Endothelial cell of umbilical vein (primary cell): ENCODE measurements at regions not wholly inside any gene's neighbourhood (a gene's known extent, or its start where the extent isn't known, plus 50 kb on each side); places are given as distances from the start of the nearest gene placed in this dataset.

Experiments used
- BruUV-seq: library from RNA; stranded (reverse); fragments of 400-500 nt; replicated peaks from 2 replicates; lab custom pipeline; 2021; lab: Mats Ljungman, UMichigan
- CTCF ChIA-PET: fragments of 300-600, 350-600 bp; sonication (Branson Sonifier 250); formaldehyde crosslinking; loops from one replicate; lab custom pipeline; 2021; ENCODE audit warnings: antibody characterized with exemption, inconsistent platforms; lab: Charles Lee
- POLR2A ChIA-PET: fragments of 300-600, 350-600 bp; sonication (Branson Sonifier 250); formaldehyde crosslinking; loops from one replicate; lab custom pipeline; 2021; ENCODE audit warnings: antibody characterized with exemption, inconsistent platforms; lab: Charles Lee
- DNase-seq: peaks from one replicate; pipeline ENCODE4 v3.0.0-alpha.2; 2011; ENCODE audit warnings: low read depth, low spot score
- FAIRE-seq: peaks from 2 replicates; lab custom pipeline; 2011; peaks lifted over from hg19 to GRCh38; lab: Jason Lieb, UNC
- H2AFZ ChIP-seq: 2 replicates; pipeline ENCODE4 v1.6.0; 2012; ENCODE audit warnings: low read depth, low read length, control low read depth, inconsistent platforms
- H3K27ac ChIP-seq: 2 replicates; pipeline ENCODE4 v1.5.1; 2011; ENCODE audit warnings: low read depth, mild to moderate bottlenecking, control low read depth, low read length, moderate library complexity; ENCODE audit not compliant: insufficient read depth
- H3K27me3 ChIP-seq, 2 experiments: 2 replicates each; pipeline versions ENCODE4 v1.6.0 to v1.6.1; 2011; ENCODE audit warnings: low read length in 2 of 2, mixed read lengths in 1 of 2; ENCODE audit not compliant: control insufficient read depth in 2 of 2, insufficient read depth in 2 of 2
- H3K36me3 ChIP-seq, 2 experiments: 2 replicates in 1 of 2; 3 replicates in 1 of 2; pipeline ENCODE4 v1.5.1; 2011; ENCODE audit warnings: low read length in 2 of 2, mild to moderate bottlenecking in 1 of 2, moderate library complexity in 1 of 2; ENCODE audit not compliant: control insufficient read depth in 2 of 2, insufficient read depth in 2 of 2; ENCODE audit errors: extremely low read depth in 1 of 2
- H3K4me1 ChIP-seq: 3 replicates; pipeline ENCODE4 v1.5.1; 2011; ENCODE audit warnings: mild to moderate bottlenecking, low read length; ENCODE audit not compliant: control insufficient read depth, insufficient read depth; ENCODE audit errors: extremely low read depth
- H3K4me2 ChIP-seq: 2 replicates; pipeline ENCODE4 v1.6.1; 2011; ENCODE audit warnings: low read length, control low read depth, mixed read lengths; ENCODE audit not compliant: insufficient read depth
- H3K4me3 ChIP-seq, 3 experiments: fragments of 200-600 bp in 1 of 3; sonication (generic), shearing (Covaris generic) in 1 of 3; replicated peaks in 1 of 3; 2 replicates each; pipeline ENCODE4 v1.5.1; 2011 to 2016; ENCODE audit warnings: control low read depth in 3 of 3, low read length in 3 of 3, mild to moderate bottlenecking in 2 of 3, inconsistent platforms in 1 of 3, low read depth in 1 of 3, moderate library complexity in 1 of 3; ENCODE audit not compliant: insufficient read depth in 1 of 3
- H3K79me2 ChIP-seq: 2 replicates; pipeline ENCODE4 v1.6.0; 2012; ENCODE audit warnings: low read length, inconsistent platforms; ENCODE audit not compliant: control insufficient read depth, insufficient read depth
- H3K9ac ChIP-seq: replicated peaks from 2 replicates; pipeline ENCODE3; 2011; ENCODE audit warnings: low read length, control low read depth; ENCODE audit not compliant: insufficient read depth; ENCODE audit errors: extremely low read depth
- H3K9me1 ChIP-seq: replicated peaks from 3 replicates; pipeline ENCODE4 v1.6.0; 2011; ENCODE audit warnings: mild to moderate bottlenecking, low read length; ENCODE audit not compliant: control insufficient read depth, insufficient read depth; ENCODE audit errors: extremely low read depth
- H3K9me3 ChIP-seq: replicated peaks from 2 replicates; pipeline ENCODE4 v1.5.1; 2012; ENCODE audit warnings: low read length, inconsistent platforms; ENCODE audit not compliant: control insufficient read depth, insufficient read depth
- H4K20me1 ChIP-seq: replicated peaks from 2 replicates; pipeline ENCODE3; 2011; ENCODE audit warnings: mild to moderate bottlenecking, low read length; ENCODE audit not compliant: control insufficient read depth, insufficient read depth; ENCODE audit errors: extremely low read depth
- CTCF ChIP-seq, 2 donors: IDR thresholded peaks; 1 replicate in 1 of 2; 2 replicates in 1 of 2; pipeline ENCODE4 v1.5.1; 2011; ENCODE audit warnings: low read length in 2 of 2, mild to moderate bottlenecking in 2 of 2, moderate library complexity in 2 of 2, control low read depth in 1 of 2, inconsistent platforms in 1 of 2, low read depth in 1 of 2; ENCODE audit not compliant: insufficient read depth in 1 of 2; ENCODE audit errors: extremely low read depth in 1 of 2
- EZH2 ChIP-seq: IDR thresholded peaks from 2 replicates; pipeline ENCODE4 v1.6.1; 2012; ENCODE audit warnings: borderline replicate concordance, low read depth, mild to moderate bottlenecking, moderate library complexity, low read length, inconsistent platforms; ENCODE audit not compliant: severe bottlenecking
- FOS ChIP-seq: IDR thresholded peaks from 2 replicates; pipeline ENCODE4 v1.6.1; 2011; ENCODE audit warnings: mild to moderate bottlenecking, low read length, moderate library complexity, borderline replicate concordance; ENCODE audit not compliant: insufficient read depth
- GATA2 ChIP-seq: IDR thresholded peaks from 2 replicates; pipeline ENCODE4 v1.7.0; 2011; ENCODE audit warnings: low read depth, mild to moderate bottlenecking, moderate library complexity, mixed read lengths, low read length; ENCODE audit not compliant: insufficient read length, insufficient read depth
- JUN ChIP-seq: IDR thresholded peaks from 2 replicates; pipeline ENCODE4 v1.6.1; 2011; ENCODE audit warnings: borderline replicate concordance, low read depth; ENCODE audit not compliant: insufficient read length, insufficient read depth
- MAX ChIP-seq: IDR thresholded peaks from 2 replicates; pipeline ENCODE4 v1.6.1; 2011; ENCODE audit not compliant: insufficient read depth, insufficient read length
- MYC ChIP-seq: IDR thresholded peaks from one replicate; pipeline ENCODE4 v1.6.1; 2011; ENCODE audit warnings: mild to moderate bottlenecking, low read depth, low read length
- POLR2A ChIP-seq: IDR thresholded peaks from 2 replicates; pipeline ENCODE4 v1.6.1; 2012; ENCODE audit warnings: low read depth, mild to moderate bottlenecking, control low read depth, low read length
- POLR2AphosphoS5 ChIP-seq: IDR thresholded peaks from 2 replicates; pipeline ENCODE4 v1.6.1; 2012; ENCODE audit warnings: low read depth, mild to moderate bottlenecking, control low read depth, low read length, moderate library complexity; ENCODE audit not compliant: insufficient read depth
- dilution Hi-C: fragments of 300-500 bp; cut with MboI; formaldehyde crosslinking; loops from one replicate; pipeline ENCODE4 v1.15.0; 2019; ENCODE audit warnings: low sequenced_read_pairs; ENCODE audit not compliant: extremely low pct_ligation_motif_present
- intact Hi-C: fragments of 100-400 bp; cut with micrococcal nuclease; formaldehyde crosslinking; loops from one replicate; pipeline ENCODE4 v1.10.0; 2022

GRCh38 chr10:57993302-57993701, 274.4 kb downstream of the IPMK start:
- Histone ChIP-seq H3K36me3 (no peaks in the 10 kb centered on the region), H3K27ac (no peak overlapping the region), H3K4me2 (no peak overlapping the region), H3K27me3 (no peaks in the 10 kb centered on the region), H2AFZ (no peak overlapping the region), H4K20me1 (no peaks in the 10 kb centered on the region), H3K9ac (no peak overlapping the region), H3K4me3 (no peak overlapping the region), H3K9me1 (no peaks in the 10 kb centered on the region), H3K4me1 (no peaks in the 10 kb centered on the region), H3K79me2 (no peaks in the 10 kb centered on the region), H3K9me3 (no peaks in the 10 kb centered on the region)
- intact Hi-C loops (no loop called here), dilution Hi-C loops (no loop called here)
- ChIA-PET POLR2A (no interaction called here), CTCF (interaction anchor here (1.3 kb wide), 1 partner anchor 10 kb away, joined by 3 read pairs; no protein-coding TSS in a partner anchor)
- no peak for DNase-seq
- no TSS peak for BruUV-seq
- no peak for FAIRE-seq
- TF ChIP-seq POLR2A (no peak), MYC (no peak), JUN (no peak), MAX (no peak), EZH2 (no peak)

- no peak for TF ChIP-seq FOS
- no peak for TF ChIP-seq MYC
- no peak for TF ChIP-seq GATA2
- no peak for TF ChIP-seq POLR2A
- no peak for TF ChIP-seq JUN
- no peak for TF ChIP-seq POLR2AphosphoS5
- TF ChIP-seq CTCF (IDR thresholded peaks at IDR 0.05; ENCODE audit: extremely low read depth in 1 of 2, insufficient read depth in 1 of 2, low read depth in 1 of 2, low read length in 2 of 2) = no peak
- TF ChIP-seq MAX = no peak
- no peak for TF ChIP-seq EZH2
- no TSS peak for BruUV-seq
- Histone ChIP-seq H3K27ac (no peak overlapping the region), H2AFZ (no peak overlapping the region), H3K9me1 (no peaks in the 10 kb centered on the region), H3K4me2 (no peak overlapping the region), H4K20me1 (no peaks in the 10 kb centered on the region), H3K4me1 (no peaks in the 10 kb centered on the region), H3K9me3 (no peaks in the 10 kb centered on the region), H3K79me2 (no peaks in the 10 kb centered on the region), H3K9ac (no peak overlapping the region), H3K4me3 (no peak overlapping the region), H3K27me3 (no peaks in the 10 kb centered on the region), H3K36me3 (no peaks in the 10 kb centered on the region)
- CTCF ChIA-PET = interaction anchor here (1.3 kb wide), 1 partner anchor 9 kb away, joined by 3 read pairs; no protein-coding TSS in a partner anchor
- POLR2A ChIA-PET = no interaction called here
- peak; percentile 50 for FAIRE-seq
- dilution Hi-C loops = no loop called here
- intact Hi-C loops = no loop called here
- no peak for DNase-seq
These were observed 275.2 kb downstream of the IPMK start for GRCh38 chr10:57992321-57993077.
